GM21423 (cell line): ENCODE measurements at regions not wholly inside any gene's neighbourhood (a gene's known extent, or its start where the extent isn't known, plus 50 kb on each side); places are given as distances from the start of the nearest gene placed in this dataset.
"Not testable (repeated sequence)": the region's sequence is repeated elsewhere in the genome, so short reads cannot be mapped to it uniquely, and the experiment has no call there.

ENCODE experiments used
- ATAC-seq: cut with Tn5 transposase; IDR thresholded peaks from one replicate; pipeline ENCODE4 v1.9.1; 2021; ENCODE audit warnings: mild to moderate bottlenecking, moderate library complexity; ENCODE audit not compliant: unreplicated experiment

DNA sequence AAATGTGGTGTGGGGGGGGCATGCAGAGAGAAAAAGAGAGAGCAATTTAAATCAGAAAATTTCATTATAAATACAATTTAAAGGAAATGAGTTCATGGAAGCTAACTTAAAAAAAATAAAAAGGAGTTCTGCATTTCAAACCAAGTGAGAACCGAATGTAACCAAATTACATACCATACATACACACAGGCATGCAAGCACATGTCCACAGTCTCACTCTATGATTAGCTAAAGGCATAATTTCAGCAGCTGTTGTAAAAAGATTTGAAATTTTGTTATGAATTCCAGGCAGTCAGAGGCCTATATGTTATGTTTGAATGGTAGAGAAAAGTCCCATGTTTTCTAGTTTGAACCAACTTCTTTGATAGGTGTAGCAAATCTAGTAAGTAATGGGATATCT, 611.6 kb upstream of the ADGRL3 start:
- no peak for ATAC-seq

GRCh38 chr4:60589425-60589824, 610.7 kb upstream of the ADGRL3 start:
- ATAC-seq, result no peak

- ATAC-seq, result no peak
Observed at GRCh38 chr4:60590116-60590515, 610.0 kb upstream of the ADGRL3 start.

DNA sequence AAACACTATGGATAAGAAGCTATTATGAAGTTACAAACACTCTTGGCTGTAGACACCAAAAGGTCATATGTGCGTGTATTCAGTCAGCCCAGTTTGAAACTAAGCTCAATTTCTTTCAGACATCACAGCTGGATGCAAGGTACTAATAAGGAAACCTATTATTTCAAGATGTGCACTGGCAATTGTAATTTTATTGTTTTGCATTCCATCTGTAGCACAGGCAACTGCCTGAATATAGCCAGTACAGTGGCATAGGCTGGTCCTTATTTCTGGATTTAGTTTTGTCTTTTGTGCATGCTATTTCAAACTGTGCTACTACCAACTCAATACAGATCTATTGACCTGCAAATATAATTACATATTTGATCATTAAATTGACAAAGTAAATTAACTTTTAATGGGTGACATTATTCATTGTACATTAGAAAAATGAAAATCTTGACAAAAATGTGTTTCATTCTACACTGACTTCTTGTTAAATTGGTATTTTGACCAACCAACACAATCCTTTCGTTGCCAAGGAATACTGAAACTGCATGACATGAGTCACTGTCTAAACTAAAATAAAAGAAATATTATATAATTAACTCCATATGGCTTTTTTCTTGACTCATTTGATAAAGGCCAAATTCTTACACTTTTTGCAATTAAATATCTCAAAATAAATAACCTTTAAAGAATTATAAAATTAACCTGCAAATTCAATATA, 594.3 kb upstream of the ADGRL3 start:
- no peak for ATAC-seq

- ATAC-seq, result no peak
Observed at GRCh38 chr4:60611762-60612496, 588.2 kb upstream of the ADGRL3 start.

- no peak for ATAC-seq
Observed at GRCh38 chr4:60617731-60618130, 582.4 kb upstream of the ADGRL3 start.

- ATAC-seq, result no peak
Observed at GRCh38 chr4:60619531-60620305, 580.4 kb upstream of the ADGRL3 start.

DNA sequence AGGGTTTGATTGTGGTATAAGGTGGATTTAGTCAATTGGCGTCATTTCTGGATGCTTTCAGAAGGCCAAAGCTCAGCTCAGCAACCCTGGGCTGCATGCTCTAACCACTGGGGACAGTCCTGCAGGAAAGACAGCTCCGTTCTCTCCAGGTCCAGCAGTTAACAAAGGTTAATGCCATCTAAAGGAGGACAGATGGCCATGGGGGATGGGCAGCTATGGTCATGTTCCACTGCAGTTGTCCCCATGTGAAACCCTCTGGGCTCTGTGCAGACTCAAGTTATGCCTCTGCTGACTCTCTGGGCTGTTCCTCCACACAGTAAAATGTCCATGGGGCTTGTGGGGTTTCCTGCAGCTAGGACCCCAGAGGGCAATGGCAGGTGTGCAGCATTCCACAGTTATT, 562.1 kb upstream of the ADGRL3 start:
- ATAC-seq, result no peak

GRCh38 chr4:60648774-60649173, 551.4 kb upstream of the ADGRL3 start:
- no peak for ATAC-seq

GRCh38 chr4:60652933-60653332, 547.2 kb upstream of the ADGRL3 start:
- no peak for ATAC-seq

- no peak for ATAC-seq
Observed at GRCh38 chr4:60655356-60655755, 544.8 kb upstream of the ADGRL3 start.

DNA sequence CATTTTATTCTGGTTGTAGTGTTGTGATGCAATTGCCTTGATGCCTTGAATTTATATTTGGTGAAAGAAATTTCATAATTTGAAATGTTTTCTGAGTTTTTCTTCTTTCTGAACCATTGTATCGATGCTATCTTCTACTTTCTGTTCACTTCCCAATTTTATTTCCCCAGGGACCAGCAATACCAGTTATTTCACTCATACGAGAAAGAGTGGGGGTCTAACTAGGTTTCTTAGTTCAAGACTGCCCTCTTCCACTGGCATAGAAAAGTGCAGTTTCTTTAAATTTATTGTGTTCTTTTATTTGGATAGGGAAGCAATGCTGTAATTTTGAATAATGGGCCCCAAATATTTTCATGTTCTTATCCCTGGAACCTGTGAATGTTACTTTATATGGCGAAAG, 544.0 kb upstream of the ADGRL3 start:
- no peak for ATAC-seq

DNA sequence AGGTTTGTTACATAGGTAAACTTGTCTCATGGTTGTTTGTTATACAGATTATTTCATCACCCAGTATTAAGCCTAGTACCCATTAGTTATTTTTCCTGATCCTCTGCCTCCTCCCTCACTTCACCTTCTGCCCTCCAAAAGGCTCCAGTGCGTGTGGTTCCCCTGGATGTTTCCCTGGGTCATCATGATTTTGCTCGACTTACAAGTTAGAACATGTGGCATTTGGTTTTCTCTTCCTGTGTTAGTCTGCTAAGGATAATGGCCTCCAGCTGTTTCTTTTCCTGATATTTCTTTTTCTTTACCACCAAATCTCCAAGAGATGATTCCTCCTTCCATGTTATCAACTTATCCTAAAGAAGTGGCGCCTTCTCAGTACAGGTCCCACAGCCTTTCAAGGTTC, 543.1 kb upstream of the ADGRL3 start:
- ATAC-seq, result no peak

GRCh38 chr4:60657807-60658206, 542.3 kb upstream of the ADGRL3 start:
- ATAC-seq, result no peak

- no peak for ATAC-seq
Observed at GRCh38 chr4:60663769-60664168, 536.4 kb upstream of the ADGRL3 start.

GRCh38 chr4:60682901-60683300, 517.2 kb upstream of the ADGRL3 start:
- no peak for ATAC-seq

- no peak for ATAC-seq
Observed at GRCh38 chr4:60683357-60683756, 516.8 kb upstream of the ADGRL3 start.

GRCh38 chr4:60683973-60684372, 516.2 kb upstream of the ADGRL3 start:
- no peak for ATAC-seq

GRCh38 chr4:60696062-60696461, 504.1 kb upstream of the ADGRL3 start:
- not testable (repeated sequence) for ATAC-seq

- ATAC-seq, result no peak
Observed at GRCh38 chr4:60709061-60709460, 491.1 kb upstream of the ADGRL3 start.

DNA sequence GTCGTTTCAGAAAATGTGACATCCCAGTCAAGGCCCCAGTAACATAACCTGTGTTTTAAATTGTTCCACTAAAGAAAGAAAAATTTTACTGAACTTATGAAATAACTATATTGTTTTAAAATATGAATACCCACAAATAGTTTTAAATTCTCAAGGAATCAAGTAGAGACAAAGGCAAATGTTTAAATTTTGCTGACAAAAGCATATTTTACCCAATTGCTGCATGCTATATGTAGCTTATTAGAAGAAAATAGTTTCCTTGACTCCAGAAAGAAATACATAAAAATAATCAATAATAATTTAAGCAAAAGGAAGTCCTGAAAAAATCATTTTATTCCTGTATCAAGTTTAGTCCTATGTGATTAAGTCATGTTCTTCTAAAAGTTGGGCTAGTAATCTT, 481.3 kb upstream of the ADGRL3 start:
- no peak for ATAC-seq

DNA sequence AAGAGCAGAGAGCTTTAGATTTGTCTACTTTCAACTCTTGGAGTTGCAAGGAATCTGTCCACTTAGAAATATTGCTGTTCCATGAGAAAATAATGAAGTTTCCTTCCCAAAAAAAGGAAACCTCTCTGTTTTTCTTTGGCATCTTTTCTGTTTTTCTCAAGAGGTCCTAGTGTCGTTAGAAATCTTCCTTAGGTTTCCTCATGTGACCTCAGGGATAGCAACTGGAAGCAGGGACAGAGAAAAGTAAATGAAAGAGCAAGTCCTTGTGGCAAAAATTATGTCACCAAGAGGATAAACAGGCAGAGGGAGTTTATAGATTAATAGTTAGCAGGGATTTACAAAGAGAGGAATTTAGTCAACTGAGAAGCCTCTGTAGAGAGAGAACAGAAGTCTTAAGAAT, 478.4 kb upstream of the ADGRL3 start:
- ATAC-seq, result no peak
